ENCODE measurements at regions not wholly inside any gene's neighbourhood (a gene's known extent, or its start where the extent isn't known, plus 50 kb on each side); places are given as distances from the start of the nearest gene placed in this dataset.

DNA sequence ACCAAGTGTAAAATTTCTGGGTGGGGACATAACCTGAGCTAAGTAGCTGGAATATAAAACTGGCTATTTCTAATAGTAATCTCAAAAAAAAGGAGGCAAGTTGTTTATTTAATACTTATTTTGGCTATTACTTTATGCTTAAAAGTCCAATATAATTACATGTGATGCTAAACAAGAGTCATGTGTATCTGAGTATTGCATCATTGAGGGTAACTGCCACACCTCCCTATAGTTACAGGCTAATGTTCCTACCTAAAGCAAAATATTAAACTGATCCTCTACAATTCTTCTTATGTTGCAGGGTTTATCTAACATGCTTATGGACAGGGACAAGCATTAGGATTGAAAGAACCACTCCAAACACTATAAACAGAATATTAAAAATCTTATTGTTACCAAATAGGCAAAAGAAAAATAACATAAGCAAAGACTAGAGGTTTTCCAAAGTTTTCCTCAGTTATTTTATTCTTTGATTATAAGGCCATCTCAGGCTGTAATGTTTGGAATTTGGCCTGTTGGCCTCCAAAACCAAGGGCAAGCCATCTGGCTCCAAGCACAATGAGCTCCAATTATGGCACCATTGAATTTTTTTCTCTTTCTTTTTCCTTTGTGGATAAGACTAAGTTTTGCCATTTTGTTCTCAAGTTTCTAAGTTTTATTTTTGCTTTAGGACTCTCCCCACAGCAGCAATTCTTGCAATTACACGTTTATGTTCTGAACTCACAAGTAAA is 75.8 kb upstream of the ABI3BP start:
- TF ChIP-seq POLR2AphosphoS5 (IDR thresholded peaks at IDR 0.05; ENCODE audit: borderline replicate concordance, low read depth, low read length) (no peak), EZH2 (IDR thresholded peaks at IDR 0.05) (no peak)

All from SK-N-MC (cell line).